ENCODE measurements at regions not wholly inside any gene's neighbourhood (a gene's known extent, or its start where the extent isn't known, plus 50 kb on each side); places are given as distances from the start of the nearest gene placed in this dataset.

GRCh38 chr7:112866424-112866823 is 76.2 kb upstream of the TMEM168 start:
- TF ChIP-seq, protein P1, sequence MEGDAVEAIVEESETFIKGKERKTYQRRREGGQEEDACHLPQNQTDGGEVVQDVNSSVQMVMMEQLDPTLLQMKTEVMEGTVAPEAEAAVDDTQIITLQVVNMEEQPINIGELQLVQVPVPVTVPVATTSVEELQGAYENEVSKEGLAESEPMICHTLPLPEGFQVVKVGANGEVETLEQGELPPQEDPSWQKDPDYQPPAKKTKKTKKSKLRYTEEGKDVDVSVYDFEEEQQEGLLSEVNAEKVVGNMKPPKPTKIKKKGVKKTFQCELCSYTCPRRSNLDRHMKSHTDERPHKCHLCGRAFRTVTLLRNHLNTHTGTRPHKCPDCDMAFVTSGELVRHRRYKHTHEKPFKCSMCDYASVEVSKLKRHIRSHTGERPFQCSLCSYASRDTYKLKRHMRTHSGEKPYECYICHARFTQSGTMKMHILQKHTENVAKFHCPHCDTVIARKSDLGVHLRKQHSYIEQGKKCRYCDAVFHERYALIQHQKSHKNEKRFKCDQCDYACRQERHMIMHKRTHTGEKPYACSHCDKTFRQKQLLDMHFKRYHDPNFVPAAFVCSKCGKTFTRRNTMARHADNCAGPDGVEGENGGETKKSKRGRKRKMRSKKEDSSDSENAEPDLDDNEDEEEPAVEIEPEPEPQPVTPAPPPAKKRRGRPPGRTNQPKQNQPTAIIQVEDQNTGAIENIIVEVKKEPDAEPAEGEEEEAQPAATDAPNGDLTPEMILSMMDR (IDR thresholded peaks at IDR 0.05; ENCODE audit: low read depth, low read length) = no peak
- no peak overlapping the region for H3K4me3 ChIP-seq (ENCODE audit: low read depth, low read length)

GRCh38 chr7:112864380-112864779 is 74.2 kb upstream of the TMEM168 start:
- TF ChIP-seq, protein P1 (IDR thresholded peaks at IDR 0.05; ENCODE audit: low read depth, low read length) = no peak
- no peak overlapping the region for H3K4me3 ChIP-seq (ENCODE audit: low read depth, low read length)

DNA sequence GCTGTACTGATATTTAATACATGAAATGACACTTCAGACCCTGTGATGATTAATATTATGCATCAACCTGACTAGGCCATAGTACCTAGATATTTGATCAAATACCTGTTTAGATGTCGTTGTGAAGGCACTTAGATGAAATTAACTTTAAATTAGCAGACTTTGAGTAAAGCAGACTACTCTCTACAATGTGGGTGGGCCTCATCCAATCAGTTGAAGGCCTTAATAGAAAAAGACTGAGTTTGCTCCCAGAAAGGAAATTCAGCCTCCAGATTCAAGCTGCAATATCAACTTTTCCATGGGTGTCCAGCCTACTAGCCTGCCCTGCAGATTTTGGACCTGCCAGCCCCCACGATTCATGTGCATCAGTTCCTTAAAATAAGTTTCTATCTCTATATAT is 68.6 kb upstream of the TMEM168 start:
- H3K4me3 ChIP-seq (ENCODE audit: low read depth, low read length) = no peak overlapping the region
- TF ChIP-seq, protein P1 (IDR thresholded peaks at IDR 0.05; ENCODE audit: low read depth, low read length) = no peak

- TF ChIP-seq, protein P1 (IDR thresholded peaks at IDR 0.05; ENCODE audit: low read depth, low read length) = no peak
- H3K4me3 ChIP-seq (ENCODE audit: low read depth, low read length) = no peak overlapping the region
Measured at GRCh38 chr7:112855227-112855626, 65.0 kb upstream of the TMEM168 start.

GRCh38 chr7:112854169-112854568 is 64.0 kb upstream of the TMEM168 start:
- no peak overlapping the region for H3K4me3 ChIP-seq (ENCODE audit: low read depth, low read length)
- TF ChIP-seq, protein P1 (IDR thresholded peaks at IDR 0.05; ENCODE audit: low read depth, low read length) = no peak

DNA sequence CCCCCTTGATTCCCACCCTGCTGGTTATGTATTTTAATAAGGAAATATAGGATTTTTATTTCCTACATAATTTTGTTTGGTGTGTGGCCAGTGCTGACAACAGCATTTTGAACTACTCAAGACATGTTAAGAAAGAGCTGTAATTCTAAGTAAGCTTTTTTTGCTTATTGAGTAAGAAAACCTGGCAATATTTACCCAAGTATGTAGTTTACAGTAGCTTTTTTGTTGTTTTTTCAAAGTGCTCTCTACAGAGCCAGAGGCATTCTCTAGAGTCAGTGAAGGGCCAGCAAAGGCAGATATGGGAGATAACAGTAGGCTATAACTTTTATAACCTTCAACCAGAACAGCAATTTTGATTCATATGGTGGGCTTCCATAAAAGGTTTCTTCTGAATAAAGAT is 63.2 kb upstream of the TMEM168 start:
- TF ChIP-seq, protein P1 (IDR thresholded peaks at IDR 0.05; ENCODE audit: low read depth, low read length) = no peak
- H3K4me3 ChIP-seq (ENCODE audit: low read depth, low read length) = no peak overlapping the region

GRCh38 chr7:112843151-112843550 is 53.0 kb upstream of the TMEM168 start:
- H3K4me3 ChIP-seq (ENCODE audit: low read depth, low read length) = no peak overlapping the region
- TF ChIP-seq, protein P1 (IDR thresholded peaks at IDR 0.05; ENCODE audit: low read depth, low read length) = no peak

Measured in WI38 (cell line).